Karpas-422 (cell line): ENCODE measurements at regions not wholly inside any gene's neighbourhood (a gene's known extent, or its start where the extent isn't known, plus 50 kb on each side); places are given as distances from the start of the nearest gene placed in this dataset.

Experiments
- DNase-seq: peaks from one replicate; pipeline ENCODE4 v3.0.0-alpha.2; 2015
- H2AFZ ChIP-seq: fragments of 200-600 bp; sonication (generic); 2 replicates; pipeline ENCODE4 v1.6.1; 2014; ENCODE audit warnings: antibody characterized with exemption, low read length, mixed read lengths
- H3K27ac ChIP-seq: fragments of 200-600 bp; sonication (generic); 2 replicates; pipeline ENCODE4 v1.5.1; 2014; ENCODE audit warnings: mild to moderate bottlenecking, low read length, moderate library complexity
- H3K27me3 ChIP-seq: fragments of 200-600 bp; sonication (generic); 2 replicates; pipeline ENCODE4 v1.6.1; 2014; ENCODE audit warnings: low read length, mixed read lengths
- H3K36me3 ChIP-seq: fragments of 200-600 bp; sonication (generic); 2 replicates; pipeline ENCODE4 v1.6.1; 2014; ENCODE audit warnings: low read length, mixed read lengths; ENCODE audit not compliant: insufficient read depth
- H3K4me1 ChIP-seq: fragments of 200-600 bp; sonication (generic); 2 replicates; pipeline ENCODE4 v1.6.1; 2014; ENCODE audit warnings: mild to moderate bottlenecking, low read length, mixed read lengths
- H3K4me2 ChIP-seq: fragments of 200-600 bp; sonication (generic); 2 replicates; pipeline ENCODE4 v1.6.1; 2014; ENCODE audit warnings: low read length, low read depth, mild to moderate bottlenecking; ENCODE audit not compliant: poor library complexity, severe bottlenecking
- H3K4me3 ChIP-seq: fragments of 200-600 bp; sonication (generic); 2 replicates; pipeline ENCODE4 v1.5.1; 2014; ENCODE audit warnings: mild to moderate bottlenecking, antibody characterized with exemption, low read length, mixed read lengths
- H3K79me2 ChIP-seq: fragments of 200-600 bp; sonication (generic); 2 replicates; pipeline ENCODE4 v1.6.1; 2014; ENCODE audit warnings: mild to moderate bottlenecking, low read length, mixed read lengths
- H3K9ac ChIP-seq: fragments of 200-600 bp; sonication (generic); 2 replicates; pipeline ENCODE4 v1.6.0; 2014; ENCODE audit warnings: low read length
- H3K9me2 ChIP-seq: fragments of 200-600 bp; sonication (generic), shearing (Covaris generic); replicated peaks from 2 replicates; pipeline ENCODE4 v1.6.0; 2014; ENCODE audit warnings: mild to moderate bottlenecking, low read length, moderate library complexity; ENCODE audit not compliant: insufficient read depth
- H3K9me3 ChIP-seq: fragments of 300-700, 200-600 bp; sonication (generic); 2 replicates; pipeline ENCODE4 v1.6.1; 2014; ENCODE audit warnings: low read length, mixed read lengths
- H4K20me1 ChIP-seq: fragments of 200-600 bp; sonication (generic); 2 replicates; pipeline ENCODE4 v1.6.1; 2014; ENCODE audit warnings: mild to moderate bottlenecking, antibody characterized with exemption, low read length, low read depth; ENCODE audit not compliant: insufficient read depth

GRCh38 chr21:17976691-17977090 lies 157.5 kb upstream of the C21orf91 start:
- no peaks in the 10 kb centered on the region; the same call in 1 of the 2 replicates for H3K9me3 ChIP-seq

GRCh38 chr21:17976139-17976538 lies 157.0 kb upstream of the C21orf91 start:
- no peak overlapping the region for H3K9ac ChIP-seq
- H3K9me2 ChIP-seq, result no peaks in the 10 kb centered on the region
- H3K36me3 ChIP-seq, result no peaks in the 10 kb centered on the region
- H3K27ac ChIP-seq, result no peak overlapping the region
- H3K4me3 ChIP-seq, result no peak overlapping the region
- no peak overlapping the region for H3K4me2 ChIP-seq
- DNase-seq, result no peak
- no peaks in the 10 kb centered on the region for H3K79me2 ChIP-seq
- H4K20me1 ChIP-seq, result no peaks in the 10 kb centered on the region
- no peaks in the 10 kb centered on the region; the same call in 1 of the 2 replicates for H3K9me3 ChIP-seq
- H2AFZ ChIP-seq, result no peak overlapping the region
- H3K4me1 ChIP-seq, result no peaks in the 10 kb centered on the region
- no peaks in the 10 kb centered on the region for H3K27me3 ChIP-seq

More at GRCh38 chr21:17976691-17977090, 157.5 kb upstream of the C21orf91 start:
- no peak overlapping the region for H3K4me2 ChIP-seq
- H3K9ac ChIP-seq, result no peak overlapping the region
- H3K4me1 ChIP-seq, result no peaks in the 10 kb centered on the region
- no peak overlapping the region for H3K4me3 ChIP-seq
- no peaks in the 10 kb centered on the region for H3K79me2 ChIP-seq
- H4K20me1 ChIP-seq, result no peaks in the 10 kb centered on the region
- no peak overlapping the region for H3K27ac ChIP-seq
- no peaks in the 10 kb centered on the region for H3K9me2 ChIP-seq
- no peaks in the 10 kb centered on the region for H3K36me3 ChIP-seq
- no peak for DNase-seq
- H2AFZ ChIP-seq, result no peak overlapping the region
- H3K27me3 ChIP-seq, result no peaks in the 10 kb centered on the region

- Histone ChIP-seq H3K4me1 (no peaks in the 10 kb centered on the region), H3K9me3 (peaks cover 14% of the 10 kb centered on the region; the same call in 1 of the 2 replicates), H3K4me3 (no peak overlapping the region), H3K9me2 (no peaks in the 10 kb centered on the region), H4K20me1 (no peaks in the 10 kb centered on the region), H2AFZ (no peak overlapping the region), H3K79me2 (no peaks in the 10 kb centered on the region), H3K4me2 (no peak overlapping the region), H3K36me3 (no peaks in the 10 kb centered on the region), H3K27ac (no peak overlapping the region), H3K9ac (no peak overlapping the region), H3K27me3 (no peaks in the 10 kb centered on the region)
- DNase-seq, result no peak
Measured at GRCh38 chr21:17967319-17967718, 148.2 kb upstream of the C21orf91 start.

GRCh38 chr21:17964716-17965115 lies 145.6 kb upstream of the C21orf91 start:
- H3K27me3 ChIP-seq, result no peaks in the 10 kb centered on the region

GRCh38 chr21:17964199-17964598 lies 145.0 kb upstream of the C21orf91 start:
- no peak overlapping the region for H3K4me2 ChIP-seq
- H3K79me2 ChIP-seq, result no peaks in the 10 kb centered on the region
- no peak overlapping the region for H2AFZ ChIP-seq
- no peak overlapping the region for H3K4me3 ChIP-seq
- no peaks in the 10 kb centered on the region for H3K27me3 ChIP-seq
- no peaks in the 10 kb centered on the region for H3K9me2 ChIP-seq
- H3K27ac ChIP-seq, result no peak overlapping the region
- H3K4me1 ChIP-seq, result no peaks in the 10 kb centered on the region
- H3K36me3 ChIP-seq, result no peaks in the 10 kb centered on the region
- H3K9me3 ChIP-seq, result 0 out of 2 replicates have a peak, but pooled peaks cover 9% of the 10 kb centered on the region
- no peak overlapping the region for H3K9ac ChIP-seq
- no peaks in the 10 kb centered on the region for H4K20me1 ChIP-seq
- no peak for DNase-seq

More at GRCh38 chr21:17964716-17965115, 145.6 kb upstream of the C21orf91 start:
- Histone ChIP-seq H3K4me2 (no peak overlapping the region), H3K36me3 (no peaks in the 10 kb centered on the region), H3K9me2 (no peaks in the 10 kb centered on the region), H4K20me1 (no peaks in the 10 kb centered on the region), H3K4me1 (no peaks in the 10 kb centered on the region), H3K79me2 (no peaks in the 10 kb centered on the region), H3K4me3 (no peak overlapping the region), H3K9me3 (0 out of 2 replicates have a peak, but pooled peaks cover 9% of the 10 kb centered on the region), H3K9ac (no peak overlapping the region), H2AFZ (no peak overlapping the region), H3K27ac (no peak overlapping the region)
- no peak for DNase-seq

- H3K27me3 ChIP-seq, result no peaks in the 10 kb centered on the region
- H3K9me3 ChIP-seq, result no peaks in the 10 kb centered on the region; the same call in 1 of the 2 replicates
- no peak for DNase-seq
- H3K4me1 ChIP-seq, result no peaks in the 10 kb centered on the region
- no peak overlapping the region for H3K4me2 ChIP-seq
- no peaks in the 10 kb centered on the region for H4K20me1 ChIP-seq
- no peaks in the 10 kb centered on the region for H3K9me2 ChIP-seq
- H2AFZ ChIP-seq, result no peak overlapping the region
- no peak overlapping the region for H3K9ac ChIP-seq
- no peak overlapping the region for H3K27ac ChIP-seq
- H3K36me3 ChIP-seq, result no peaks in the 10 kb centered on the region
- H3K79me2 ChIP-seq, result no peaks in the 10 kb centered on the region
- H3K4me3 ChIP-seq, result no peak overlapping the region
Measured at GRCh38 chr21:17950591-17950990, 131.4 kb upstream of the C21orf91 start.

GRCh38 chr21:17949421-17949820 lies 130.3 kb upstream of the C21orf91 start:
- no peak overlapping the region for H3K4me3 ChIP-seq
- no peak overlapping the region for H3K27ac ChIP-seq
- H3K4me2 ChIP-seq, result no peak overlapping the region
- H3K79me2 ChIP-seq, result no peaks in the 10 kb centered on the region
- DNase-seq, result no peak
- H4K20me1 ChIP-seq, result no peaks in the 10 kb centered on the region
- no peaks in the 10 kb centered on the region; the same call in none of the 2 replicates for H3K9me3 ChIP-seq
- no peak overlapping the region for H2AFZ ChIP-seq
- no peaks in the 10 kb centered on the region for H3K4me1 ChIP-seq
- H3K36me3 ChIP-seq, result no peaks in the 10 kb centered on the region
- H3K9ac ChIP-seq, result no peak overlapping the region
- no peaks in the 10 kb centered on the region for H3K27me3 ChIP-seq
- no peaks in the 10 kb centered on the region for H3K9me2 ChIP-seq

- Histone ChIP-seq H3K79me2 (no peaks in the 10 kb centered on the region), H3K4me3 (no peak overlapping the region), H2AFZ (no peak overlapping the region), H3K27ac (no peak overlapping the region), H3K36me3 (no peaks in the 10 kb centered on the region), H3K4me1 (no peaks in the 10 kb centered on the region), H4K20me1 (no peaks in the 10 kb centered on the region), H3K27me3 (no peaks in the 10 kb centered on the region), H3K9me2 (no peaks in the 10 kb centered on the region), H3K4me2 (no peak overlapping the region), H3K9me3 (no peaks in the 10 kb centered on the region; the same call in none of the 2 replicates), H3K9ac (no peak overlapping the region)
- no peak for DNase-seq
Measured at GRCh38 chr21:17947531-17947930, 128.4 kb upstream of the C21orf91 start.
